Mammary epithelial cell (primary cell): ENCODE measurements at regions not wholly inside any gene's neighbourhood (a gene's known extent, or its start where the extent isn't known, plus 50 kb on each side); places are given as distances from the start of the nearest gene placed in this dataset.

Experiments used
- CTCF ChIP-seq, 2 donors: IDR thresholded peaks in 1 of 2; conservative IDR thresholded peaks in 1 of 2; 2 replicates each; pipeline ENCODE4 v1.5.1; 2011 to 2012; ENCODE audit warnings: inconsistent platforms in 2 of 2, low read length in 2 of 2, mild to moderate bottlenecking in 2 of 2, control low read depth in 1 of 2, low read depth in 1 of 2; ENCODE audit not compliant: insufficient read depth in 1 of 2; ENCODE audit errors: extremely low read depth in 1 of 2
- EZH2 ChIP-seq: IDR thresholded peaks from 2 replicates; pipeline ENCODE4 v1.6.1; 2012; ENCODE audit warnings: low read length, inconsistent platforms, borderline replicate concordance

- TF ChIP-seq CTCF (conservative IDR thresholded peaks at IDR 0.05 in 1 of 2, IDR thresholded peaks at IDR 0.05 in 1 of 2; ENCODE audit: extremely low read depth in 1 of 2, insufficient read depth in 1 of 2, low read depth in 1 of 2, low read length in 2 of 2) (no peak), EZH2 (no peak)
These were observed 1341.2 kb upstream of the CDH6 start for GRCh38 chr5:29852329-29852728.
